Panc1 (cell line): ENCODE measurements at regions not wholly inside any gene's neighbourhood (a gene's known extent, or its start where the extent isn't known, plus 50 kb on each side); places are given as distances from the start of the nearest gene placed in this dataset.
"Not testable (repeated sequence)": the region's sequence is repeated elsewhere in the genome, so short reads cannot be mapped to it uniquely, and the experiment has no call there.

ENCODE experiments used
- ATAC-seq: fragments of 200-7000 bp; cut with Tn5 transposase; 2 replicates; pipeline ENCODE4 v1.9.1; 2020; ENCODE audit warnings: mild to moderate bottlenecking, moderate library complexity
- BruUV-seq: library from RNA; stranded (reverse); fragments of 400-500 nt; replicated peaks from 2 replicates; lab custom pipeline; 2021; lab: Mats Ljungman, UMichigan
- CTCF ChIA-PET: fragments of 300-600 bp; sonication (Branson Sonifier 250); formaldehyde crosslinking; loops from one replicate; lab custom pipeline; 2022; ENCODE audit warnings: antibody characterized with exemption; lab: Charles Lee
- POLR2A ChIA-PET: fragments of 300-600 bp; sonication (Branson Sonifier 250); formaldehyde crosslinking; loops from one replicate; lab custom pipeline; 2022; ENCODE audit warnings: antibody characterized with exemption; lab: Charles Lee
- DNase-seq: peaks from one replicate; pipeline ENCODE4 v3.0.0-alpha.2; 2010; ENCODE audit warnings: low read depth, low spot score
- H3K27ac ChIP-seq: 2 replicates; pipeline ENCODE4 v1.5.1; 2011; ENCODE audit warnings: mild to moderate bottlenecking, low read length, inconsistent platforms
- H3K27me3 ChIP-seq: fragments of 200-500 bp; sonication (Bioruptor generic); 2 replicates; pipeline ENCODE4 v1.6.0; 2014; ENCODE audit warnings: low read length, inconsistent platforms; ENCODE audit not compliant: control insufficient read depth, insufficient read depth
- H3K36me3 ChIP-seq: fragments of 200-500 bp; sonication (Bioruptor generic); 2 replicates; pipeline ENCODE4 v1.5.1; 2014; ENCODE audit warnings: inconsistent platforms, mild to moderate bottlenecking, low read length, moderate library complexity; ENCODE audit not compliant: control insufficient read depth, insufficient read depth
- H3K4me1 ChIP-seq: 2 replicates; pipeline ENCODE4 v1.5.1; 2011; ENCODE audit warnings: inconsistent platforms, mild to moderate bottlenecking, low read length, moderate library complexity; ENCODE audit not compliant: control insufficient read depth, insufficient read depth
- H3K4me3 ChIP-seq, 2 experiments: 2 replicates each; pipeline ENCODE4 v1.5.1; 2011 to 2012; ENCODE audit warnings: low read depth in 2 of 2, low read length in 2 of 2, mild to moderate bottlenecking in 2 of 2, inconsistent platforms in 1 of 2, moderate library complexity in 1 of 2
- H3K9me3 ChIP-seq: fragments of 200-500 bp; sonication (Bioruptor generic); 2 replicates; pipeline ENCODE4 v1.5.1; 2014; ENCODE audit warnings: low read depth, mild to moderate bottlenecking, inconsistent platforms, low read length, moderate library complexity; ENCODE audit not compliant: control insufficient read depth, insufficient read depth
- CTCF ChIP-seq: fragments of 450-650 bp; IDR thresholded peaks from 2 replicates; pipeline ENCODE4 v1.5.1; 2017; ENCODE audit warnings: mild to moderate bottlenecking
- POLR2AphosphoS5 ChIP-seq: IDR thresholded peaks from 2 replicates; pipeline ENCODE4 v1.6.1; 2012; ENCODE audit warnings: mild to moderate bottlenecking, low read depth, low read length, moderate library complexity
- REST ChIP-seq, 2 experiments: IDR thresholded peaks; 2 replicates each; pipeline ENCODE4 v1.6.1; 2011 to 2012; ENCODE audit warnings: low read depth in 2 of 2, control low read depth in 1 of 2, low read length in 1 of 2, mild to moderate bottlenecking in 1 of 2, moderate library complexity in 1 of 2; ENCODE audit not compliant: insufficient read depth in 1 of 2
- SIN3A ChIP-seq: IDR thresholded peaks from 2 replicates; pipeline ENCODE4 v1.6.1; 2012; ENCODE audit warnings: low read depth, mild to moderate bottlenecking, low read length, moderate library complexity, borderline replicate concordance; ENCODE audit not compliant: insufficient read depth
- TCF7L2 ChIP-seq: IDR thresholded peaks from 2 replicates; pipeline ENCODE4 v1.6.1; 2011; ENCODE audit warnings: mild to moderate bottlenecking, low read depth, low read length, inconsistent platforms
- in situ Hi-C: cut with HindIII; loops from 2 replicates; pipeline ENCODE4 v1.10.0; 2016; ENCODE audit warnings: low sequenced_read_pairs, low pct_unique_long_range_greater_than_20kb
- intact Hi-C: fragments of 100-400 bp; cut with micrococcal nuclease; formaldehyde crosslinking; loops from one replicate; pipeline ENCODE4 v1.10.0; 2022; ENCODE audit not compliant: unreplicated experiment

DNA sequence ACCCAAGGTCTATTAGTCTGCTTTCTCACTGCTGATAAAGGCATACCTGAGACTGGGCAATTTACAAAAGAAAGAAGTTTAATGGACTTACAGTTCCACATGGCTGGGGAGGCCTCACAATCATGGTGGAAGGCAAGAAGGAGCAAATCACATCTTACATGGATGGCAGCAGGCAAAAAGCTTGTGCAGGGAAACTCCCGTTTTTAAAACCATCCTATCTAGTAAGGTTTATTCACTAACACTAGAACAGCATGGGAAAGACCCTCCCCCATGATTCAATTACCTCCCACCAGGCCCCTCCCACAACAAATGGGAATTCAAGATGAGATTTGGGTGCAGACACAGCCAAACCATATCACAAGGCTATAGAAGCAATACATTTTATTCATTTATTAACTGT, 1921.4 kb downstream of the PCDH9 start:
- in situ Hi-C loops, BruUV-seq: not testable (repeated sequence)

DNA sequence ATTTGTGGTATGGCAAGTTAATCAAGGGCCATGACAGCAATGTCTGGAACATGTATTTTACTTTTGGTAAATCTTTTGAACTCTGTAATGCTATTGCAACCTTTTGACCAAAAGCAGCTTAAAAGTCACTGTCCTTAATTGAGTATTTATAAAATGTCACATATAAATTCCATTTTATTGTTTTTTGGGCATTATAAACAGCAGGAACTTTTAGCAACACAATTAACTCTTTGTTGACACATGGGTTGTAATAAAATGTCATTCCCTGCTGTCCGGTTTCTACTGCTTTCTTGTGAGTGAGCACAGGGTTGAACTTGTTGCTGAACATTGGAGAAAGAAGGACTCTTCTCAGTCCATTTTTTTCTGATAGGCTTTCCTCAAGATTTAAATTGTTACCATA, 1923.1 kb downstream of the PCDH9 start:
- BruUV-seq = no TSS peak
- Histone ChIP-seq H3K27me3 (no peaks in the 10 kb centered on the region), H3K4me3 (no peak overlapping the region), H3K4me1 (no peaks in the 10 kb centered on the region), H3K9me3 (no peaks in the 10 kb centered on the region), H3K27ac (no peak overlapping the region), H3K36me3 (no peaks in the 10 kb centered on the region)
- POLR2A ChIA-PET = no interaction called here
- in situ Hi-C loops = no loop called here
- CTCF ChIA-PET = no interaction called here
- intact Hi-C loops = loop anchor here (10.0 kb wide), 1 partner anchor 62 kb away; no protein-coding TSS in a partner anchor
- no peak for ATAC-seq
- DNase-seq = no peak
- TF ChIP-seq REST (IDR thresholded peaks at IDR 0.05; ENCODE audit: insufficient read depth in 1 of 2, low read depth in 2 of 2, low read length in 1 of 2) (no peak), POLR2AphosphoS5 (no peak), TCF7L2 (no peak), CTCF (no peak), SIN3A (no peak)

More for the DNA sequence above, 1921.4 kb downstream of the PCDH9 start:
- H3K9me3 ChIP-seq, H3K4me1 ChIP-seq, DNase-seq, POLR2A ChIA-PET, H3K36me3 ChIP-seq, CTCF ChIA-PET, H3K4me3 ChIP-seq, H3K27ac ChIP-seq, H3K27me3 ChIP-seq, ATAC-seq: not testable (repeated sequence)
- intact Hi-C loops = loop anchor here (10.0 kb wide), 1 partner anchor 64 kb away; no protein-coding TSS in a partner anchor

DNA sequence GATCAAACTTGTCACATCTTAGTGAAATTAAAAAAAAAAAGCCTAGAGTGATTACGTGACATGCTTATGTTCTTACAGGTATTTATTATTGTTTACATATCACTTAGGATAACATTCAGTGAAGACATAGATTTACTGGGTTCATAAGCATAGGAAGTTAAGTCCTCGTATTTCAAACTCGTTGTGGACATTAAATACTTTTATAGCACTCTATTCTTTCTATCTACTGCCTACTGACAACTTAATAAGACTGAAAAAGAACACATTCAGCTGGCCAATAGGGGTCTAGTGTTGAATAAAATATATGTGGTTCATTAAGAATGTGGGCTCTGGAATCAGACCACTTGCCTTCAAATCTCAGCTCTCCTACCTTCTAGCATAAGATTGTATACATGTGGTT, 1927.4 kb downstream of the PCDH9 start:
- ATAC-seq = no peak
- ChIA-PET POLR2A (no interaction called here), CTCF (no interaction called here)
- intact Hi-C loops = loop anchor here (10.0 kb wide), 1 partner anchor 58 kb away; no protein-coding TSS in a partner anchor
- Histone ChIP-seq H3K4me3 (no peak overlapping the region), H3K27me3 (no peaks in the 10 kb centered on the region), H3K27ac (no peak overlapping the region), H3K4me1 (no peaks in the 10 kb centered on the region), H3K36me3 (no peaks in the 10 kb centered on the region), H3K9me3 (no peaks in the 10 kb centered on the region)
- in situ Hi-C loops = no loop called here
- TF ChIP-seq TCF7L2 (no peak), POLR2AphosphoS5 (no peak), CTCF (no peak), REST (IDR thresholded peaks at IDR 0.05; ENCODE audit: insufficient read depth in 1 of 2, low read depth in 2 of 2, low read length in 1 of 2) (no peak), SIN3A (no peak)
- BruUV-seq = no TSS peak
- DNase-seq = no peak
